Stimulated activated CD8-positive, alpha-beta memory T cell treated with anti-CD3 and anti-CD28 coated beads, Interleukin-15, amount 100 ng/mL, for 24 hours (primary cell): ENCODE measurements at regions not wholly inside any gene's neighbourhood (a gene's known extent, or its start where the extent isn't known, plus 50 kb on each side); places are given as distances from the start of the nearest gene placed in this dataset.
"Not testable (repeated sequence)": the region's sequence is repeated elsewhere in the genome, so short reads cannot be mapped to it uniquely, and the experiment has no call there.

Source experiments
- DNase-seq: peaks from one replicate; pipeline ENCODE4 v3.0.0-alpha.2; 2020; ENCODE audit warnings: low read depth

GRCh38 chr5:1731091-1731639 is 68.5 kb downstream of the MRPL36 start:
- DNase-seq = no peak

GRCh38 chr5:1730487-1730847 is 69.2 kb downstream of the MRPL36 start:
- DNase-seq = no peak

- no peak for DNase-seq
These were observed 69.8 kb downstream of the MRPL36 start for GRCh38 chr5:1729641-1730486.

- no peak for DNase-seq
These were observed 70.8 kb downstream of the MRPL36 start for GRCh38 chr5:1728846-1729245.

- DNase-seq = no peak
These were observed 72.1 kb downstream of the MRPL36 start for GRCh38 chr5:1727571-1727970.

- no peak for DNase-seq
These were observed 72.7 kb downstream of the MRPL36 start for GRCh38 chr5:1726956-1727355.

GRCh38 chr5:1726469-1726865 is 73.2 kb downstream of the MRPL36 start:
- DNase-seq = no peak

GRCh38 chr5:1725641-1726468 is 73.8 kb downstream of the MRPL36 start:
- no peak for DNase-seq

- DNase-seq = no peak
These were observed 74.6 kb downstream of the MRPL36 start for GRCh38 chr5:1724822-1725602.

GRCh38 chr5:1723957-1724821 is 75.4 kb downstream of the MRPL36 start:
- no peak for DNase-seq

GRCh38 chr5:1723476-1723875 is 76.2 kb downstream of the MRPL36 start:
- no peak for DNase-seq

GRCh38 chr5:1722877-1723276 is 76.8 kb downstream of the MRPL36 start:
- no peak for DNase-seq

- no peak for DNase-seq
These were observed 79.1 kb downstream of the MRPL36 start for GRCh38 chr5:1720396-1721110.

GRCh38 chr5:1719860-1720259 is 79.8 kb downstream of the MRPL36 start:
- DNase-seq = no peak

GRCh38 chr5:1718669-1719068 is 81.0 kb downstream of the MRPL36 start:
- DNase-seq = no peak

GRCh38 chr5:1710091-1710490 is 89.5 kb downstream of the MRPL36 start:
- DNase-seq = not testable (repeated sequence)

GRCh38 chr5:1709171-1709803 is 90.3 kb downstream of the MRPL36 start:
- DNase-seq = no peak

GRCh38 chr5:1708592-1709141 is 91.0 kb downstream of the MRPL36 start:
- no peak for DNase-seq

- DNase-seq = no peak
These were observed 92.2 kb downstream of the MRPL36 start for GRCh38 chr5:1707467-1707866.

GRCh38 chr5:1706428-1706827 is 93.2 kb downstream of the MRPL36 start:
- DNase-seq = no peak
